Astrocyte (in vitro differentiated cells and primary cell): ENCODE measurements at regions not wholly inside any gene's neighbourhood (a gene's known extent, or its start where the extent isn't known, plus 50 kb on each side); places are given as distances from the start of the nearest gene placed in this dataset.

Experiments
- DNase-seq: peaks from one replicate; pipeline ENCODE4 v3.0.0-alpha.2; 2010; ENCODE audit warnings: low read depth
- FAIRE-seq: peaks from 2 replicates; lab custom pipeline; 2011; peaks lifted over from hg19 to GRCh38; lab: Jason Lieb, UNC
- H2AFZ ChIP-seq: 2 replicates; pipeline ENCODE4 v1.6.0; 2012; ENCODE audit warnings: low read depth, low read length, inconsistent platforms
- H3K27ac ChIP-seq: 2 replicates; pipeline ENCODE4 v1.5.1; 2011; ENCODE audit warnings: low read depth, low read length, inconsistent platforms
- H3K27me3 ChIP-seq: 2 replicates; pipeline ENCODE4 v1.6.0; 2011; ENCODE audit warnings: low read length, inconsistent platforms; ENCODE audit not compliant: insufficient read depth
- H3K36me3 ChIP-seq: 2 replicates; pipeline ENCODE4 v1.5.1; 2011; ENCODE audit warnings: low read length, inconsistent platforms; ENCODE audit not compliant: insufficient read depth
- H3K4me1 ChIP-seq: 2 replicates; pipeline ENCODE4 v1.5.1; 2011; ENCODE audit warnings: low read length, inconsistent platforms; ENCODE audit not compliant: insufficient read depth
- H3K4me2 ChIP-seq: 2 replicates; pipeline ENCODE4 v1.6.0; 2012; ENCODE audit warnings: low read length, inconsistent platforms
- H3K4me3 ChIP-seq: 2 replicates; pipeline ENCODE4 v1.5.1; 2011; ENCODE audit warnings: low read depth, mild to moderate bottlenecking, low read length, inconsistent platforms; ENCODE audit not compliant: insufficient read depth
- H3K79me2 ChIP-seq: 2 replicates; pipeline ENCODE4 v1.6.0; 2012; ENCODE audit warnings: mild to moderate bottlenecking, low read length, inconsistent platforms; ENCODE audit not compliant: insufficient read depth
- H3K9ac ChIP-seq: 2 replicates; pipeline ENCODE4 v1.6.0; 2012; ENCODE audit warnings: mild to moderate bottlenecking, low read length, inconsistent platforms
- H3K9me3 ChIP-seq: 2 replicates; pipeline ENCODE4 v1.5.1; 2012; ENCODE audit warnings: low read depth, mild to moderate bottlenecking, low read length, inconsistent platforms; ENCODE audit not compliant: insufficient read depth
- H4K20me1 ChIP-seq: 2 replicates; pipeline ENCODE4 v1.6.0; 2012; ENCODE audit warnings: low read length, inconsistent platforms; ENCODE audit not compliant: insufficient read depth
- H3K27ac Mint-ChIP-seq: one replicate; pipeline ENCODE4 v1.8.0; 2021; ENCODE audit warnings: mild to moderate bottlenecking, mixed read lengths; ENCODE audit not compliant: unreplicated experiment
- H3K27me3 Mint-ChIP-seq: one replicate; pipeline ENCODE4 v1.8.0; 2021; ENCODE audit warnings: low read depth, mixed read lengths; ENCODE audit not compliant: unreplicated experiment
- H3K36me3 Mint-ChIP-seq: one replicate; pipeline ENCODE4 v1.8.0; 2021; ENCODE audit warnings: low read depth, mixed read lengths; ENCODE audit not compliant: unreplicated experiment
- H3K4me1 Mint-ChIP-seq: one replicate; pipeline ENCODE4 v1.8.0; 2021; ENCODE audit warnings: low read depth, mixed read lengths; ENCODE audit not compliant: unreplicated experiment
- H3K4me3 Mint-ChIP-seq: one replicate; pipeline ENCODE4 v1.8.0; 2021; ENCODE audit warnings: mild to moderate bottlenecking, moderate library complexity, mixed read lengths; ENCODE audit not compliant: unreplicated experiment
- H3K9me3 Mint-ChIP-seq: one replicate; pipeline ENCODE4 v1.8.0; 2021; ENCODE audit warnings: mild to moderate bottlenecking, mixed read lengths; ENCODE audit not compliant: unreplicated experiment
- EZH2 ChIP-seq: IDR thresholded peaks from 2 replicates; pipeline ENCODE4 v1.6.1; 2012; ENCODE audit warnings: mild to moderate bottlenecking, low read length, inconsistent platforms; ENCODE audit not compliant: insufficient read depth
- TF ChIP-seq, protein P1 (sequence below): IDR thresholded peaks from 2 replicates; pipeline ENCODE4 v1.5.1; 2011; ENCODE audit warnings: low read depth, mild to moderate bottlenecking, inconsistent platforms, low read length, moderate library complexity; ENCODE audit not compliant: insufficient read depth

DNA sequence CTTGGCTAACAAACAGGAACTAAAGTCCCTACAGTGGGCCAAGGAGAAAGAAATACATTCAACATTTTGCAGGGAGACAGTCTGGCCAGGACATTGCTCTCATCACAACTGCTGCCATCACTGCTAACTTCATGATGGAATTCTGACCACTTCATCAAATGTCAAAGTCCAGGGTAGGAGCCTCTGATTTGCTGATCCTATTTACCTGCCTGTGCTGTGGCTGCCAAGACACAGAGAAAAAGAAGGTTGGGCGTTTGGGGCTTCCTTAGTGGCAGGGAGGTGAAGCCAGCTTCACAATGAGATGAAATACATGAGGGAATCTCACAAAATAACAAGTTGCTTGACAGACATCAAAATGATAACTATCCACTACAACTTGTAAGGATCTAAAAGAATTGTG is 343.9 kb upstream of the CADM1 start:
- Mint-ChIP-seq H3K4me1 (peaks cover 24% of the 10 kb centered on the region), H3K27ac (no peak overlapping the region), H3K4me3 (no peak overlapping the region), H3K9me3 (no peaks in the 10 kb centered on the region), H3K36me3 (no peaks in the 10 kb centered on the region), H3K27me3 (no peaks in the 10 kb centered on the region)
- DNase-seq (no peak), FAIRE-seq (no peak)
- H3K27ac ChIP-seq: no peak overlapping the region
- H3K9ac ChIP-seq: no peak overlapping the region
- H3K4me2 ChIP-seq: no peak overlapping the region
- no peaks in the 10 kb centered on the region for H4K20me1 ChIP-seq
- H3K9me3 ChIP-seq: no peaks in the 10 kb centered on the region
- TF ChIP-seq, protein P1, sequence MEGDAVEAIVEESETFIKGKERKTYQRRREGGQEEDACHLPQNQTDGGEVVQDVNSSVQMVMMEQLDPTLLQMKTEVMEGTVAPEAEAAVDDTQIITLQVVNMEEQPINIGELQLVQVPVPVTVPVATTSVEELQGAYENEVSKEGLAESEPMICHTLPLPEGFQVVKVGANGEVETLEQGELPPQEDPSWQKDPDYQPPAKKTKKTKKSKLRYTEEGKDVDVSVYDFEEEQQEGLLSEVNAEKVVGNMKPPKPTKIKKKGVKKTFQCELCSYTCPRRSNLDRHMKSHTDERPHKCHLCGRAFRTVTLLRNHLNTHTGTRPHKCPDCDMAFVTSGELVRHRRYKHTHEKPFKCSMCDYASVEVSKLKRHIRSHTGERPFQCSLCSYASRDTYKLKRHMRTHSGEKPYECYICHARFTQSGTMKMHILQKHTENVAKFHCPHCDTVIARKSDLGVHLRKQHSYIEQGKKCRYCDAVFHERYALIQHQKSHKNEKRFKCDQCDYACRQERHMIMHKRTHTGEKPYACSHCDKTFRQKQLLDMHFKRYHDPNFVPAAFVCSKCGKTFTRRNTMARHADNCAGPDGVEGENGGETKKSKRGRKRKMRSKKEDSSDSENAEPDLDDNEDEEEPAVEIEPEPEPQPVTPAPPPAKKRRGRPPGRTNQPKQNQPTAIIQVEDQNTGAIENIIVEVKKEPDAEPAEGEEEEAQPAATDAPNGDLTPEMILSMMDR: no peak
- no peak for TF ChIP-seq EZH2
- H3K36me3 ChIP-seq: no peaks in the 10 kb centered on the region
- no peaks in the 10 kb centered on the region for H3K79me2 ChIP-seq
- no peaks in the 10 kb centered on the region for H3K4me1 ChIP-seq
- no peak overlapping the region for H2AFZ ChIP-seq
- no peak overlapping the region for H3K4me3 ChIP-seq
- H3K27me3 ChIP-seq: no peaks in the 10 kb centered on the region

DNA sequence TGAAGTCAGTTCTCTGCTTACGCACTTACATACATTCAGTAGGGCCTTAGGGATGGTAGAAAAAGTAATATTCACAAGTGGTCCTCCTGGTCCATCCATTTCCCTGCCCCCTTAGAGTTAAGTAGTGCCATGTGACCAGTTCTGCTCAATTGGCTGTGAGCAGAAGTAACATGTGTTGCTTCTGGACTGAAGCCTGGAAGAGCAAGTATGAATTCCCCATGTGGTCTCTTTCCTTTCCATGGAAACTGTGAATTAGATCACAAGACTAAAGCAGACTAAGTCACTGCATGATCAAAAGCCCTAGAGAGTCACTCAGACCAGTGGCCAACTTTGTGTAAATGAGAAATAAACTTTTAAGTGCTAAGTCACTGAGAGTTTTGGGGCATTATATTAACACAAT is 341.7 kb upstream of the CADM1 start:
- TF ChIP-seq EZH2: no peak
- TF ChIP-seq, protein P1: no peak
- FAIRE-seq (no peak), DNase-seq (peak; percentile 1)
- peaks cover 30% of the 10 kb centered on the region for H3K4me1 Mint-ChIP-seq
- H3K4me2 ChIP-seq: no peak overlapping the region
- no peaks in the 10 kb centered on the region for H3K36me3 ChIP-seq
- H3K9ac ChIP-seq: no peak overlapping the region
- no peaks in the 10 kb centered on the region for H3K9me3 Mint-ChIP-seq
- no peak overlapping the region for H3K4me3 Mint-ChIP-seq
- H3K79me2 ChIP-seq: no peaks in the 10 kb centered on the region
- H4K20me1 ChIP-seq: no peaks in the 10 kb centered on the region
- no peaks in the 10 kb centered on the region for H3K27me3 ChIP-seq
- no peaks in the 10 kb centered on the region for H3K9me3 ChIP-seq
- H2AFZ ChIP-seq: no peak overlapping the region
- peaks cover 9% of the 10 kb centered on the region for H3K27me3 Mint-ChIP-seq
- H3K27ac ChIP-seq: no peak overlapping the region
- H3K36me3 Mint-ChIP-seq: peaks cover 5% of the 10 kb centered on the region
- H3K27ac Mint-ChIP-seq: no peak overlapping the region
- H3K4me1 ChIP-seq: no peaks in the 10 kb centered on the region
- no peak overlapping the region for H3K4me3 ChIP-seq

DNA sequence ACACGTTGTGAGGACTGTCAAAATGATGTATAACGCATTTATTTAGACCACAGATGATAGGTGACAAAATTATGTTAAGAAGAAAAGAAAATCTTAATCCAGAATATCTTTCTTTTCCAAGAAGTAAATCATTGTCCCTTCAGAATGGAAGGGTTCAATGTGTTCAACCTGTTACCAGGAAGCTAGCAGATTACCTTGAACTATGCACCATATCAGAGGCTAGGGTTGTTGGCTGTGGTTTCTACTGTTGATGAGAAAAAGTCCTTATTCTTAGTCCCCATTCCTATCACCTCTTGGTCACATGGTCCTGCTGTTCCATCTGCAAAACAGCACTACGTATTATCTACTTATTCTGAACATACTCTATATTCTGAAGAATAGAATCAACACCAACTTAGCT is 339.5 kb upstream of the CADM1 start:
- Mint-ChIP-seq H3K9me3 (peaks cover 4% of the 10 kb centered on the region), H3K27me3 (peaks cover 12% of the 10 kb centered on the region), H3K27ac (no peak overlapping the region), H3K4me3 (no peak overlapping the region), H3K4me1 (peaks cover 27% of the 10 kb centered on the region), H3K36me3 (peaks cover 13% of the 10 kb centered on the region)
- TF ChIP-seq EZH2: no peak
- TF ChIP-seq, protein P1: no peak
- Histone ChIP-seq H3K36me3 (no peaks in the 10 kb centered on the region), H3K4me2 (no peak overlapping the region), H3K27me3 (no peaks in the 10 kb centered on the region), H2AFZ (no peak overlapping the region), H3K4me3 (no peak overlapping the region), H3K27ac (no peak overlapping the region), H3K9ac (no peak overlapping the region), H3K9me3 (no peaks in the 10 kb centered on the region), H4K20me1 (no peaks in the 10 kb centered on the region), H3K79me2 (no peaks in the 10 kb centered on the region), H3K4me1 (no peaks in the 10 kb centered on the region)
- DNase-seq (no peak), FAIRE-seq (no peak)
